Endothelial cell (in vitro differentiated cells): ENCODE measurements at regions not wholly inside any gene's neighbourhood (a gene's known extent, or its start where the extent isn't known, plus 50 kb on each side); places are given as distances from the start of the nearest gene placed in this dataset.

Experiments used
- DNase-seq: peaks from one replicate; pipeline ENCODE4 v3.0.0; 2021; ENCODE audit warnings: low spot score
- H3K27ac Mint-ChIP-seq: one replicate; pipeline ENCODE4 v1.8.0; 2021; ENCODE audit warnings: mixed read lengths, inconsistent platforms; ENCODE audit not compliant: unreplicated experiment
- H3K27me3 Mint-ChIP-seq: one replicate; pipeline ENCODE4 v1.8.0; 2021; ENCODE audit warnings: mild to moderate bottlenecking, moderate library complexity, mixed read lengths, inconsistent platforms; ENCODE audit not compliant: unreplicated experiment
- H3K36me3 Mint-ChIP-seq: one replicate; pipeline ENCODE4 v1.8.0; 2021; ENCODE audit warnings: mild to moderate bottlenecking, low read depth, mixed read lengths, inconsistent platforms; ENCODE audit not compliant: unreplicated experiment
- H3K4me1 Mint-ChIP-seq: one replicate; pipeline ENCODE4 v1.8.0; 2021; ENCODE audit warnings: mild to moderate bottlenecking, mixed read lengths, inconsistent platforms; ENCODE audit not compliant: unreplicated experiment
- H3K4me3 Mint-ChIP-seq: one replicate; pipeline ENCODE4 v1.8.0; 2021; ENCODE audit warnings: mild to moderate bottlenecking, mixed read lengths, inconsistent platforms; ENCODE audit not compliant: unreplicated experiment
- H3K9me3 Mint-ChIP-seq: one replicate; pipeline ENCODE4 v1.8.0; 2021; ENCODE audit warnings: mixed read lengths, inconsistent platforms; ENCODE audit not compliant: unreplicated experiment
- CTCF ChIP-seq: fragments of 200-600 bp; sonication (generic); IDR thresholded peaks from one replicate; pipeline ENCODE4 v1.5.0; 2021; ENCODE audit warnings: antibody characterized with exemption; ENCODE audit not compliant: unreplicated experiment

- Mint-ChIP-seq H3K9me3 (no peaks in the 10 kb centered on the region), H3K4me3 (peak overlapping the region; percentile 17), H3K36me3 (peaks cover 9% of the 10 kb centered on the region), H3K27me3 (peaks cover 13% of the 10 kb centered on the region), H3K27ac (peak overlapping the region; percentile 80), H3K4me1 (peaks cover 31% of the 10 kb centered on the region)
- no peak for DNase-seq
- TF ChIP-seq CTCF, result no peak
Observed at GRCh38 chr7:362402-363096, 72.6 kb downstream of the FOXL3 start.

DNA sequence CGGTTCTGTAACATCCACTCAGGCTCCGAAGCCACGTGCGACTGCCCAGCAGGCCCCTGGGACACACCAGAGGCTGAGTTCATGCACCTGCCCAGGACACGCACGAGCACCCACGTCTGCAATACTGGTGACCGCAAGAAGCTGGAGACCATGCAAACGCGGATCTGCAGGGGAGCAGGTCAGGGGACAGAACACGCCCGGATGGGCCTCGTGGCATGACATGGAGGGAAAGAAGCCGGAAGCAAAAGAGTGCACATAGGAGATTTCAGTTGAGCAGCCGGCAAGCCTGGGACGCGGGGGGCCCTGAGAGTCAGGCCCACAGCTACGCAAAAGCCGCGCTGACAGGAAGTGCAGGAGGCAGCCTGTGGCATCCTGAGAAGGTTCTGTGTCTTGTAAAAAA lies 73.7 kb downstream of the FOXL3 start:
- TF ChIP-seq CTCF, result no peak
- Mint-ChIP-seq H3K27ac (no peak overlapping the region), H3K4me3 (no peak overlapping the region), H3K27me3 (peaks cover 10% of the 10 kb centered on the region), H3K36me3 (peaks cover 9% of the 10 kb centered on the region), H3K4me1 (peaks cover 31% of the 10 kb centered on the region), H3K9me3 (no peaks in the 10 kb centered on the region)
- no peak for DNase-seq

DNA sequence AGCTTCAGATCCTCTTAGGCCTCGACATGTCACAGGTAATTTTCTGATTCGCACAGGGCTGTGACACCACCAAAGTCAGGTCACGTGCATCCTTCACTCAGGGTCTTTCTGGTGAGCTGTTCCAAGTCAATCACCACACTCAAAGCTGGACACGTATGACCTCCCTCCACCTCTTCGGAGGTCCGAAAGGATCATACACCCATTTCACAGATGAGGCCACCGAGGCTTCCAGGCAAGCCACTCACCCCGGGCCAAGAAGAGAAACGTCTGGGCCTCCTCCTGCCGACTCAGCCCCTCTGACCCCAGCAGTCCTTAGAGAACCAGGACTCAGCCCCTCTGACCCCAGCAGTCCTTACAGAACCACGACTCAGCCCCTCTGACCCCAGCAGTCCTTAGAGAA lies 74.6 kb downstream of the FOXL3 start:
- Mint-ChIP-seq H3K36me3 (peaks cover 9% of the 10 kb centered on the region), H3K9me3 (no peaks in the 10 kb centered on the region), H3K27me3 (peaks cover 8% of the 10 kb centered on the region), H3K4me1 (peaks cover 31% of the 10 kb centered on the region), H3K4me3 (no peak overlapping the region), H3K27ac (no peak overlapping the region)
- TF ChIP-seq CTCF, result no peak
- DNase-seq, result no peak

DNA sequence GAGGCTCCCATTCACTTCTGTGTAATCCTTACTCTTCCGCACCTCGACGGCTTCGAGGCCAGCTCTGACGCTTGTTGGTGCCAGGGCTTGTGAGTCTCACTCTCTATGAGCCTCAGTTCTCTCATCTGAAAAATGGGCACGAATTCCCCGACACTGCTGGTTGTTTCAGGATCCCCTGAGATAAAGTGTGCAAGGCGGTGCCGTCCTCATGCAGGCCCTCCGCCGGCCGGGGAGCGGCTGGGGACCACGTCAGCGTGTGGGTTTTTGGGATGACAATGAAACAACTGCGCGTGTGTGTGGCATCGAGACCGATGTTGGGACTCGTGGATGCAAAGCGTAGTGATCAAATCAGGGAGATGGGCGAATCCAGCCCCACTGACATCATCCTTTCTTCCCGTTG lies 75.6 kb downstream of the FOXL3 start:
- H3K4me3 Mint-ChIP-seq, result no peak overlapping the region
- peak overlapping the region; percentile 8 for H3K27ac Mint-ChIP-seq
- TF ChIP-seq CTCF, result no peak
- H3K9me3 Mint-ChIP-seq, result no peaks in the 10 kb centered on the region
- DNase-seq, result no peak
- peaks cover 5% of the 10 kb centered on the region for H3K27me3 Mint-ChIP-seq
- peaks cover 31% of the 10 kb centered on the region for H3K4me1 Mint-ChIP-seq
- H3K36me3 Mint-ChIP-seq, result peaks cover 9% of the 10 kb centered on the region

DNA sequence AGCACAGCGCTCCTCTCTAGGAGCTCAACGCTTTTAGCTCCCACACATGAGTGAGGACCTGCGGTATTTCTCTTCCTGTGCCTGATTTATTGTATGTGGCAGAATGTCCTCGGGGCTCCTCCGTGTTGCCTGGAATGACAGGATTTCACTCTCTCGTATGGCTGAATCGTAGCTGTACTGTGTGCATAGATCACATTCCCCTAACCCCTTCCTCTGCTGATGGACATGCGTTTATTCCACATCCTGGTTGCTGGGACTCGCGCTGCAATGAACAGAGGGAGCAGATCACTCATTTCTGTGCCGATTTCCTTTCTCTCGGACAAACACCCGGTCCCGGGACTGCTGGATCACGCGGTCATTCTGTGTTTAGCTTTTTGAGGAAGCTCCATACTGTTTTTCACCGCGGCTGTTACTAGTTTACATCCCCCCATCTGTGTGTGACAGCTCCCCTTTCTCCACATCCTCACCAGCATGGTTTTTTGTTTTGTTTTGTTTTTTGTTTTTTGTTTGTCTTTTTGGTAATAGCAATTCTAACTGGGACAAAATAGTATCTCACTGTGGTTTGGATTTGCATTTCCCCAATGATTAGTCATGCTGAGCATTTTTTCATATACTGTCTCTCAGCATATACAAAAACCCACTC lies 76.3 kb downstream of the FOXL3 start:
- Mint-ChIP-seq H3K27ac (no peak overlapping the region), H3K4me3 (no peak overlapping the region)

More for the DNA sequence above, 76.3 kb downstream of the FOXL3 start:
- Mint-ChIP-seq H3K27me3 (peaks cover 5% of the 10 kb centered on the region), H3K4me1 (peaks cover 31% of the 10 kb centered on the region), H3K36me3 (peaks cover 9% of the 10 kb centered on the region), H3K9me3 (no peaks in the 10 kb centered on the region)
- TF ChIP-seq CTCF, result no peak
- DNase-seq, result no peak
